Amniotic epithelial cell (primary cell): ENCODE measurements at regions not wholly inside any gene's neighbourhood (a gene's known extent, or its start where the extent isn't known, plus 50 kb on each side); places are given as distances from the start of the nearest gene placed in this dataset.

Experiments used
- DNase-seq: peaks from one replicate; pipeline ENCODE4 v3.0.0-alpha.2; 2010; ENCODE audit warnings: low read depth

DNA sequence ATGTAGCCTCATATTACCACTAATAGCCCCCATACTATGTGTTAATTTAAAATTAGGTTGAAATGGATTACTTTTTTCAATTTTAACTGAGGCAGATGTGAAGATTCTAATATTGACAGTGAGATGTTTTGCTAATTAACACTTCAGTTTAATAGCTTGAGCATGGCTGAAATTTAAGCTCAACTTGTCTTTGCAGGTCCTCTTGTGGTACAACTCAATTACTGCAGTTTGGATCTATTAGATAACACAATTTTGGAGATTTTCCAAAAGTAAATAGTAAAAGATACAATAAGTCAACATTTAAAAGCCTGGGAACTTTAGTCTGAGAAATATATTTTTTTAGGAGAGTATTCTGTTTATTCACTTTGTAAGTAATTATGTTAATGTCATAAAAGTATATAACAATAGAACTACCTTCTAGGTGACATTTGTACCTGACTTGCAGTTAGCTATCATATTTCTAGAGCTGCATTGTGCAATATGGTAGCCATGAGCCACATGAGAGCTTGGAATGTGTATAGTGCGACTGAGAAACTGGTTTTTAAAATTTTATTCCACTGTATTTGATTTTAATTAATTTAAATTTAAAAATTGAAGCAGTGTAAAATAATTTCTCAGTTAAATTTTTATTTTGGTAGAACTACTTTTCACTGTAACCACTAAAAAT lies 73.1 kb upstream of the FMR1 start:
- DNase-seq, result no peak

- DNase-seq, result no peak
Observed at GRCh38 chrX:147846676-147847075, 65.0 kb upstream of the FMR1 start.

DNA sequence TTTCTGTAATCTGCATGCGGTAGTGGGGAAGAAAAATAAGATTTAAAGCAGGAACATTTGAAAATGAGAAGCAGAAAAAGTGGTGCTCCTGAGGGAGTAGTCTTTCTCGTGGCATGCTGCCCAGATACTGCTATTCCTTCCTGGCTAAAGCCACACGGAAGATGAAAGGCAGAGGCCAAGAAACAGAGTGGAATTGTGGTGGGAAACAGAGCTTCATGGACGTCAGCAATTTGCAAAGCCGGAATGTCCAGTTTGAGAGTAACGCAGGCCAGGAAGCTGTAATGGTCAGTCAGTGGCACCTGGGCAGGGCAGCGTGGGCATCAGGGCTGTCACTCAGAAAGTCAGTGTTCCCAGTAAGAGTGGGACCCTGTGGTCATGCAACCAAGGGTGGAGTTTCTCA lies 63.7 kb upstream of the FMR1 start:
- peak; percentile 3 for DNase-seq

GRCh38 chrX:147848543-147849443 lies 62.9 kb upstream of the FMR1 start:
- peak; percentile 5 for DNase-seq

GRCh38 chrX:147850875-147851274 lies 60.8 kb upstream of the FMR1 start:
- no peak for DNase-seq

DNA sequence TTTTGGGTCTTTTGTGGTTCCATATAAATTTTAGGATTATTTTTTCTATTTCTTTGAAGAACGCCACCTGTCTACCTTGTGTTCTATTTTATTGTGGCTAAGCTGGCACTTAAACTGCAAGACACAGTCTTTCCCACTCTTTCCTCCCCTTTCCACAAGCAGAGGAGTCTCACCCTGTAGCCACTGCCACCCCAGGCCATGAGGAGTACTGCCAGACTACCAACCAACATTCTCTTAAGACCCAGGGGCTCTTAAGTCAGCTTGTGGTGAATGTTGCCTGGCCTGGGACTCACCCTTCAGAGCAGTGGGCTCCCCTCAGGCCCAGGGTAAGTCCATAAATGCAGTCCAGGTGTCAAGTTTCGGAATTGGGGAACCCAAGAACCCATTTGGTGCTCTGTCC lies 58.0 kb upstream of the FMR1 start:
- no peak for DNase-seq

DNA sequence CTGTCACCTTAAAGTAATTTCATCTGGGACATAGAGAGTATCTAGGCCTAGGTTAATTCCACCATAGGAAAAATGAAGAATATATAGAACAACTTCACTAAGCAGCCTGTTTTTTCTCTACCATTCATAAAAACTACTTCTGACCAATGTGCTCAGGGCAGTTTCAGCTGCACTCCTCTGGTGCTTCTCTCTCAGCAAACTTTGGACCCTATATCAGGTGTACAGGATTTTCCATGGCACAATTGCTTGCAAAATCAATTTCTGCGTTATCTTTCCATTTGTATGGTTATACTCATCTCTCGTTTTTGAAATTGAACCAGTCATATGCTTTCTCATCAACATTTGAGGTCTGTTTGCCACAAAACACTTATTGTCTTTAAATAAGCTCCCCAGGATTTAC lies 52.1 kb upstream of the FMR1 start:
- no peak for DNase-seq
